Thoracic aorta (tissue), 2 donors: ENCODE measurements at regions not wholly inside any gene's neighbourhood (a gene's known extent, or its start where the extent isn't known, plus 50 kb on each side); places are given as distances from the start of the nearest gene placed in this dataset.

Experiments used
- ATAC-seq: fragments of 150-250 bp; one replicate; pipeline ENCODE4 v1.8.0; 2017; ENCODE audit warnings: low read depth; ENCODE audit not compliant: insufficient number of reproducible peaks, low FRiP score
- DNase-seq: peaks from one replicate; pipeline ENCODE4 v3.0.0-alpha.2; 2020; ENCODE audit warnings: low spot score
- H3K27ac ChIP-seq, 2 donors: fragments of 200-600 bp; sonication (generic); 1 replicate in 1 of 2; 2 replicates in 1 of 2; pipeline ENCODE4 v1.5.1; 2016; ENCODE audit warnings: mild to moderate bottlenecking in 2 of 2, moderate library complexity in 2 of 2
- H3K27me3 ChIP-seq: fragments of 200-600 bp; sonication (generic); replicated peaks from 2 replicates; pipeline ENCODE4 v1.6.0; 2016; ENCODE audit warnings: mild to moderate bottlenecking; ENCODE audit not compliant: insufficient read depth
- H3K36me3 ChIP-seq: fragments of 200-600 bp; sonication (generic); one replicate; pipeline ENCODE4 v1.5.1; 2016
- H3K4me1 ChIP-seq, 2 donors: fragments of 200-600 bp; sonication (generic); 1 replicate in 1 of 2; 2 replicates in 1 of 2; pipeline versions ENCODE4 v1.5.1 to v1.6.0; 2016; ENCODE audit warnings: low read depth in 2 of 2, mild to moderate bottlenecking in 1 of 2; ENCODE audit not compliant: control insufficient read depth in 1 of 2
- H3K4me3 ChIP-seq: fragments of 200-600 bp; sonication (generic); 2 replicates; pipeline ENCODE4 v1.5.1; 2016; ENCODE audit warnings: mild to moderate bottlenecking
- H3K9me3 ChIP-seq: fragments of 200-600 bp; sonication (generic); 2 replicates; pipeline ENCODE4 v1.5.1; 2016
- TF ChIP-seq, protein P1 (sequence below): fragments of 200-600 bp; sonication (generic); IDR thresholded peaks from one replicate; pipeline ENCODE4 v1.5.1; 2019; ENCODE audit warnings: antibody characterized with exemption

DNA sequence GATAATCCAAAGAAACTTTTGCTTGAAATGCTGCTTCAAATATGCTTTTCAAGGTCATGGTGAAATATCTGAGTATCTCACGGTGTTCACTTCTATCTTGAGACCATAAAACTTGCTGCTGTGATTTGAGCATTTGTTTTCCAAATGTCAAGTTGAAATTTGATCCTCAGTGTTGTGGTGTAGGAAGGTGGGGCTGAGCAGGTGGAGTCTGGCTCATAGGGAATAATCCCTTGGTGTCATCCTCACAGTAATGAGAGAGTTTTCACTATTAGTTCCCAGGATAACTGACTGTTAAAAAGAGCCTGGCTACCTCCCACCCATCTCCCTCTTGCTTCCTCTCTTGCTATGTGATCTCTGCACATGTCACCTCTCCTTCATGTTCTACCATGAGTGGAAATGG is 858.0 kb upstream of the SLITRK5 start:
- Histone ChIP-seq H3K4me1 (no peaks in the 10 kb centered on the region), H3K9me3 (no peaks in the 10 kb centered on the region), H3K36me3 (no peaks in the 10 kb centered on the region), H3K27ac (no peak overlapping the region), H3K4me3 (no peak overlapping the region), H3K27me3 (no peaks in the 10 kb centered on the region)
- DNase-seq (no peak), ATAC-seq (no peak)
- TF ChIP-seq, protein P1, sequence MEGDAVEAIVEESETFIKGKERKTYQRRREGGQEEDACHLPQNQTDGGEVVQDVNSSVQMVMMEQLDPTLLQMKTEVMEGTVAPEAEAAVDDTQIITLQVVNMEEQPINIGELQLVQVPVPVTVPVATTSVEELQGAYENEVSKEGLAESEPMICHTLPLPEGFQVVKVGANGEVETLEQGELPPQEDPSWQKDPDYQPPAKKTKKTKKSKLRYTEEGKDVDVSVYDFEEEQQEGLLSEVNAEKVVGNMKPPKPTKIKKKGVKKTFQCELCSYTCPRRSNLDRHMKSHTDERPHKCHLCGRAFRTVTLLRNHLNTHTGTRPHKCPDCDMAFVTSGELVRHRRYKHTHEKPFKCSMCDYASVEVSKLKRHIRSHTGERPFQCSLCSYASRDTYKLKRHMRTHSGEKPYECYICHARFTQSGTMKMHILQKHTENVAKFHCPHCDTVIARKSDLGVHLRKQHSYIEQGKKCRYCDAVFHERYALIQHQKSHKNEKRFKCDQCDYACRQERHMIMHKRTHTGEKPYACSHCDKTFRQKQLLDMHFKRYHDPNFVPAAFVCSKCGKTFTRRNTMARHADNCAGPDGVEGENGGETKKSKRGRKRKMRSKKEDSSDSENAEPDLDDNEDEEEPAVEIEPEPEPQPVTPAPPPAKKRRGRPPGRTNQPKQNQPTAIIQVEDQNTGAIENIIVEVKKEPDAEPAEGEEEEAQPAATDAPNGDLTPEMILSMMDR, result no peak

DNA sequence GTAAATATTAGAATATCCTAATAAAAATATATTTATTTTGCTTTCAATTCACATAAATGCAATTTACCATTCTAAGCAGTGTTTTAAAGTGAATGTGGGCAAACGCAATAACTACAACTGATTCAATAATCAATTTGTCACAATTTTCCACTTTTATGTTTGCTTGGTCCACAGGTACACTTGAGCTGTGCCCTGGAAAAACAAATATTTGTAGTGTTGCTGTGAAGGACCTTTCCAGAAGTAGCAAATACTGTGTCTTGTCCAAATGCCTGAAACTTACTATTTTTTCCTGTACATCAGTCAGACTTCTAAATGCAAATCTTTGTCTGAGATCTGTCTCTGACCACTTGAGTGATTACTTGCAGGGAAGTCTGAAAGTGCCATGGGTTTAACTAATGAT is 845.8 kb upstream of the SLITRK5 start:
- Histone ChIP-seq H3K27ac (no peak overlapping the region), H3K9me3 (no peaks in the 10 kb centered on the region), H3K36me3 (no peaks in the 10 kb centered on the region), H3K4me1 (no peaks in the 10 kb centered on the region), H3K27me3 (no peaks in the 10 kb centered on the region), H3K4me3 (no peak overlapping the region)
- TF ChIP-seq, protein P1, result no peak
- DNase-seq (no peak), ATAC-seq (no peak)

DNA sequence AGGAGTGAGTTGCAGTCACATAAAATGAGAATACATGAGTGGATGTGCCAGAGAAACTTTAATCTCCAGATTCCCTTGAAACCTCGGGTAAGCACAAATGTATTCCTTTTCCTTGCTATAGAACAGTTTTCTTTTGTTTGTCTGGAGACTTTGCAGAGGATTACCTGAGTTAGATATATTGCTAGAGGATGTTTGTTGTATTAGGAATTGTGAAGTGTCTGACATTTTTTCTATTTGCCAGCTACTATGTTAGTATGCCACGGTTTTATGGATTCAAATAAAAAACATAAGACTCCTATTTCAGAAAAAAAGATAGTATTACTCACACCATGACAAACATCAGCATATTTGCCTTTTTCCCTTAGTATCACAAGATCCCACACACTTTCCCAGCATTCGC is 844.9 kb upstream of the SLITRK5 start:
- H3K27ac ChIP-seq, result no peak overlapping the region
- TF ChIP-seq, protein P1, result no peak

DNA sequence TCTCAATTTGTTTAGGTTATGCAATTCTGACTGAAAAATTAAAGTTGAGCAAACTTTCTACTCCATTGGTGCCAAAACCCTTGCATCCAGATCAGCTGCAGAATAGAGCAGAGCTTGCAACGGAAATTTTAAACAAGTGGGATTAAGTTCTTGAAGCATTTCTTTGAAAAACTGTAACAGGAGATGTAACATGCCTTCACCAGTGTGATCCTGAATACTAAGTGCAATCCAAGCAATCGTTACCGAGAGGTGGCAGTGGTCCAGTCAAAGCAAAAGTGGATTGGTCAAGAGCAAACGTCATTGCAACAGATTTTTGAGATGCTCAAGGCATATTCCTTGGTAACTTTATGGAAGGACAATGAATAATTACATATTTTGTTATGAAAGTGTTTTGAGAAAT is 841.1 kb upstream of the SLITRK5 start:
- ATAC-seq, result no peak
- H3K27ac ChIP-seq, result no peak overlapping the region
- H3K9me3 ChIP-seq, result no peaks in the 10 kb centered on the region
- no peaks in the 10 kb centered on the region for H3K4me1 ChIP-seq
- TF ChIP-seq, protein P1, result no peak
- no peaks in the 10 kb centered on the region for H3K27me3 ChIP-seq
- H3K36me3 ChIP-seq, result no peaks in the 10 kb centered on the region
- no peak overlapping the region for H3K4me3 ChIP-seq
- DNase-seq, result no peak

More for the DNA sequence above, 844.9 kb upstream of the SLITRK5 start:
- no peak overlapping the region for H3K4me3 ChIP-seq
- H3K27me3 ChIP-seq, result no peaks in the 10 kb centered on the region
- DNase-seq (no peak), ATAC-seq (no peak)
- H3K9me3 ChIP-seq, result no peaks in the 10 kb centered on the region
- no peaks in the 10 kb centered on the region for H3K36me3 ChIP-seq
- H3K4me1 ChIP-seq, result no peaks in the 10 kb centered on the region

DNA sequence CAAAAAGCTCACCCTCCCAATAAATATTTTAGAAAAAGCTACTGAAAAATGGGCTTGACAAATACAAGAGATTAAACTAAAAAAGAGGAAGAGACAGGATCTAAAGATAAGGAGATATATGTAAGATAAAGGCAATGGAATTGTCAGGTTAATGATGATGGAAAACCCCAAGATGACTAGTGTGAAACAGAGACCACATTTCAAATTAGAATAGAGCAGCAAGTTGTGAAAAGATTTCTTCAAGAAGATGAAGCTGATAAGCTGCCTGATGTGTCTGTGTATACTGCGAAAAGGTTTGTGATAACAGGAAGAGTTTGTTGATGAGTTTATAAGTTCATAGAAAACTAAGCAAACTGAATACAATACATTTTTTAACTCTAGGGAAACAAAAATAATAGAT is 840.1 kb upstream of the SLITRK5 start:
- no peaks in the 10 kb centered on the region for H3K4me1 ChIP-seq
- no peaks in the 10 kb centered on the region for H3K9me3 ChIP-seq
- DNase-seq (no peak), ATAC-seq (no peak)
- no peaks in the 10 kb centered on the region for H3K27me3 ChIP-seq
- TF ChIP-seq, protein P1, result no peak
- H3K36me3 ChIP-seq, result no peaks in the 10 kb centered on the region
- H3K27ac ChIP-seq, result no peak overlapping the region
- no peak overlapping the region for H3K4me3 ChIP-seq
